GM23338 (cell line): ENCODE measurements at regions not wholly inside any gene's neighbourhood (a gene's known extent, or its start where the extent isn't known, plus 50 kb on each side); places are given as distances from the start of the nearest gene placed in this dataset.
A peak's percentile ranks its signal among the peaks of the same experiment; 100 is the strongest.

Experiments used
- ATAC-seq: fragments of 200-7000 bp; cut with Tn5 transposase; 3 replicates; pipeline ENCODE4 v1.9.1; 2020
- DNase-seq: peaks from one replicate; pipeline ENCODE4 v3.0.0-alpha.2; 2015; ENCODE audit warnings: low spot score
- H2AFZ ChIP-seq: fragments of 200-600 bp; sonication (generic); 2 replicates; pipeline ENCODE4 v1.8.0; 2016; ENCODE audit warnings: antibody characterized with exemption, mild to moderate bottlenecking, moderate library complexity
- H3F3A ChIP-seq: fragments of 200-600 bp; sonication (generic); replicated peaks from 2 replicates; pipeline ENCODE4 v1.8.0; 2017; ENCODE audit warnings: antibody characterized with exemption, mixed run types, low read depth
- H3K27ac ChIP-seq: fragments of 200-600 bp; sonication (generic); 2 replicates; pipeline ENCODE4 v1.6.1; 2016; ENCODE audit warnings: low read depth
- H3K27me3 ChIP-seq: fragments of 200-600 bp; sonication (generic); 2 replicates; pipeline ENCODE4 v1.8.0; 2016; ENCODE audit warnings: mild to moderate bottlenecking, mixed run types, moderate library complexity; ENCODE audit not compliant: insufficient read depth
- H3K36me3 ChIP-seq: fragments of 200-600 bp; sonication (generic); 2 replicates; pipeline ENCODE4 v1.8.0; 2016; ENCODE audit warnings: mild to moderate bottlenecking; ENCODE audit not compliant: insufficient read depth
- H3K4me1 ChIP-seq: fragments of 200-600 bp; sonication (generic); 2 replicates; pipeline ENCODE4 v1.8.0; 2016; ENCODE audit warnings: mild to moderate bottlenecking, moderate library complexity; ENCODE audit not compliant: insufficient read depth
- H3K4me2 ChIP-seq: fragments of 200-600 bp; sonication (generic); 2 replicates; pipeline ENCODE4 v1.7.1; 2017; ENCODE audit warnings: mixed run types
- H3K4me3 ChIP-seq: fragments of 200-600 bp; sonication (generic); 2 replicates; pipeline ENCODE4 v1.6.1; 2016; ENCODE audit warnings: mixed run types
- H3K79me2 ChIP-seq: fragments of 200-600 bp; sonication (generic); replicated peaks from 2 replicates; pipeline ENCODE4 v1.8.0; 2017; ENCODE audit warnings: mild to moderate bottlenecking; ENCODE audit not compliant: insufficient read depth
- H3K9me2 ChIP-seq: fragments of 200-600 bp; sonication (generic); 2 replicates; pipeline ENCODE4 v1.8.0; 2017; ENCODE audit not compliant: insufficient read depth
- H4K20me1 ChIP-seq: fragments of 200-600 bp; sonication (generic); replicated peaks from 2 replicates; pipeline ENCODE4 v1.8.0; 2017; ENCODE audit warnings: mild to moderate bottlenecking; ENCODE audit not compliant: insufficient read depth
- H3K27ac Mint-ChIP-seq: 2 replicates; pipeline ENCODE4 v1.8.0; 2020; ENCODE audit warnings: inconsistent platforms, mild to moderate bottlenecking, moderate library complexity, mixed read lengths
- H3K27me3 Mint-ChIP-seq: 3 replicates; pipeline ENCODE4 v1.8.0; 2022; ENCODE audit warnings: low read depth, mild to moderate bottlenecking, moderate library complexity, mixed read lengths, inconsistent platforms; ENCODE audit not compliant: insufficient read depth, poor library complexity
- H3K36me3 Mint-ChIP-seq: 3 replicates; pipeline ENCODE4 v1.8.0; 2021; ENCODE audit warnings: low read depth, mild to moderate bottlenecking, inconsistent platforms, moderate library complexity, mixed read lengths
- H3K4me1 Mint-ChIP-seq: 3 replicates; pipeline ENCODE4 v1.8.0; 2020; ENCODE audit warnings: mild to moderate bottlenecking, inconsistent platforms, mixed read lengths
- H3K4me3 Mint-ChIP-seq: 3 replicates; pipeline ENCODE4 v1.8.0; 2021; ENCODE audit warnings: moderate library complexity, mild to moderate bottlenecking, inconsistent platforms, mixed read lengths
- H3K9me3 Mint-ChIP-seq: 3 replicates; pipeline ENCODE4 v1.8.0; 2020; ENCODE audit warnings: moderate library complexity, mild to moderate bottlenecking, inconsistent platforms, mixed read lengths
- CREB1 ChIP-seq: fragments of 250-450 bp; sonication (Bioruptor Pico); IDR thresholded peaks from 2 replicates; pipeline ENCODE4 v1.5.0; 2020; ENCODE audit warnings: low read depth, mild to moderate bottlenecking, moderate library complexity
- ETS1 ChIP-seq: IDR thresholded peaks from 2 replicates; pipeline ENCODE4 v1.6.1; 2016; ENCODE audit warnings: antibody characterized with exemption
- EZH2 ChIP-seq: fragments of 200-600 bp; sonication (generic); IDR thresholded peaks from one replicate; pipeline ENCODE4 v1.8.0; 2017; ENCODE audit warnings: antibody characterized with exemption, mild to moderate bottlenecking, low read depth; ENCODE audit not compliant: unreplicated experiment
- EZH2phosphoT487 ChIP-seq: fragments of 200-600 bp; sonication (generic); IDR thresholded peaks from one replicate; pipeline ENCODE4 v1.8.1; 2018; ENCODE audit warnings: antibody characterized with exemption; ENCODE audit not compliant: unreplicated experiment
- JUNB ChIP-seq: IDR thresholded peaks from one replicate; pipeline ENCODE4 v1.6.1; 2016; ENCODE audit warnings: antibody characterized with exemption; ENCODE audit not compliant: unreplicated experiment
- NANOG ChIP-seq: IDR thresholded peaks from 2 replicates; pipeline ENCODE4 v1.6.1; 2016; ENCODE audit warnings: antibody characterized with exemption, borderline replicate concordance
- POLR2AphosphoS5 ChIP-seq: IDR thresholded peaks from 2 replicates; pipeline ENCODE4 v1.6.1; 2016; ENCODE audit warnings: antibody characterized with exemption, low read depth
- REST ChIP-seq: IDR thresholded peaks from one replicate; pipeline ENCODE4 v1.6.1; 2018; ENCODE audit warnings: antibody characterized with exemption; ENCODE audit not compliant: unreplicated experiment
- ZNF114 ChIP-seq: fragments of 250-450 bp; sonication (Bioruptor Pico); IDR thresholded peaks from 2 replicates; pipeline ENCODE4 v1.5.0; 2020; ENCODE audit warnings: mild to moderate bottlenecking, moderate library complexity
- ZNF331 ChIP-seq: fragments of 250-450 bp; sonication (Bioruptor Pico); IDR thresholded peaks from 2 replicates; pipeline ENCODE4 v1.5.0; 2020; ENCODE audit warnings: low read depth, mild to moderate bottlenecking, moderate library complexity

- TF ChIP-seq JUNB, result no peak
- TF ChIP-seq POLR2AphosphoS5, result no peak
- no peak for TF ChIP-seq REST
- no peak for TF ChIP-seq ZNF331 (CRISPR knock-in tag)
These were observed 53.4 kb upstream of the ATP8A1 start (continued) for GRCh38 chr4:42710329-42710728.

- Histone ChIP-seq H3F3A (no peaks in the 10 kb centered on the region), H3K27ac (no peak overlapping the region), H3K36me3 (no peaks in the 10 kb centered on the region), H2AFZ (peak overlapping the region; percentile 83; the same call in 1 of the 2 replicates), H3K27me3 (no peaks in the 10 kb centered on the region), H3K4me2 (peak overlapping the region; percentile 28; the same call in 1 of the 2 replicates), H4K20me1 (no peaks in the 10 kb centered on the region), H3K79me2 (no peaks in the 10 kb centered on the region), H3K9me2 (no peaks in the 10 kb centered on the region), H3K4me1 (peaks cover 18% of the 10 kb centered on the region), H3K4me3 (no peak overlapping the region)
- Mint-ChIP-seq H3K4me1 (peaks cover 30% of the 10 kb centered on the region), H3K27me3 (no peaks in the 10 kb centered on the region), H3K36me3 (no peaks in the 10 kb centered on the region), H3K27ac (peak overlapping the region; percentile 86), H3K4me3 (no peak overlapping the region), H3K9me3 (no peaks in the 10 kb centered on the region)
- DNase-seq (no peak), ATAC-seq (no peak)
- TF ChIP-seq ZNF331 (CRISPR knock-in tag) (no peak), EZH2 (no peak), EZH2phosphoT487 (no peak), CREB1 (no peak), ZNF114 (CRISPR knock-in tag) (no peak), POLR2AphosphoS5 (no peak), NANOG (no peak), REST (no peak), ETS1 (no peak)
These were observed 52.6 kb upstream of the ATP8A1 start for GRCh38 chr4:42709392-42710065.
